GM23338 (cell line): ENCODE measurements at regions not wholly inside any gene's neighbourhood (a gene's known extent, or its start where the extent isn't known, plus 50 kb on each side); places are given as distances from the start of the nearest gene placed in this dataset.

Source experiments
- ATAC-seq: fragments of 200-7000 bp; cut with Tn5 transposase; 3 replicates; pipeline ENCODE4 v1.9.1; 2020
- DNase-seq: peaks from one replicate; pipeline ENCODE4 v3.0.0-alpha.2; 2015; ENCODE audit warnings: low spot score
- H2AFZ ChIP-seq: fragments of 200-600 bp; sonication (generic); 2 replicates; pipeline ENCODE4 v1.8.0; 2016; ENCODE audit warnings: antibody characterized with exemption, mild to moderate bottlenecking, moderate library complexity
- H3F3A ChIP-seq: fragments of 200-600 bp; sonication (generic); replicated peaks from 2 replicates; pipeline ENCODE4 v1.8.0; 2017; ENCODE audit warnings: antibody characterized with exemption, mixed run types, low read depth
- H3K27ac ChIP-seq: fragments of 200-600 bp; sonication (generic); 2 replicates; pipeline ENCODE4 v1.6.1; 2016; ENCODE audit warnings: low read depth
- H3K27me3 ChIP-seq: fragments of 200-600 bp; sonication (generic); 2 replicates; pipeline ENCODE4 v1.8.0; 2016; ENCODE audit warnings: mild to moderate bottlenecking, mixed run types, moderate library complexity; ENCODE audit not compliant: insufficient read depth
- H3K36me3 ChIP-seq: fragments of 200-600 bp; sonication (generic); 2 replicates; pipeline ENCODE4 v1.8.0; 2016; ENCODE audit warnings: mild to moderate bottlenecking; ENCODE audit not compliant: insufficient read depth
- H3K4me1 ChIP-seq: fragments of 200-600 bp; sonication (generic); 2 replicates; pipeline ENCODE4 v1.8.0; 2016; ENCODE audit warnings: mild to moderate bottlenecking, moderate library complexity; ENCODE audit not compliant: insufficient read depth
- H3K4me2 ChIP-seq: fragments of 200-600 bp; sonication (generic); 2 replicates; pipeline ENCODE4 v1.7.1; 2017; ENCODE audit warnings: mixed run types
- H3K4me3 ChIP-seq: fragments of 200-600 bp; sonication (generic); 2 replicates; pipeline ENCODE4 v1.6.1; 2016; ENCODE audit warnings: mixed run types
- H3K79me2 ChIP-seq: fragments of 200-600 bp; sonication (generic); replicated peaks from 2 replicates; pipeline ENCODE4 v1.8.0; 2017; ENCODE audit warnings: mild to moderate bottlenecking; ENCODE audit not compliant: insufficient read depth
- H3K9me2 ChIP-seq: fragments of 200-600 bp; sonication (generic); 2 replicates; pipeline ENCODE4 v1.8.0; 2017; ENCODE audit not compliant: insufficient read depth
- H4K20me1 ChIP-seq: fragments of 200-600 bp; sonication (generic); replicated peaks from 2 replicates; pipeline ENCODE4 v1.8.0; 2017; ENCODE audit warnings: mild to moderate bottlenecking; ENCODE audit not compliant: insufficient read depth
- H3K27ac Mint-ChIP-seq: 2 replicates; pipeline ENCODE4 v1.8.0; 2020; ENCODE audit warnings: inconsistent platforms, mild to moderate bottlenecking, moderate library complexity, mixed read lengths
- H3K27me3 Mint-ChIP-seq: 3 replicates; pipeline ENCODE4 v1.8.0; 2022; ENCODE audit warnings: low read depth, mild to moderate bottlenecking, moderate library complexity, mixed read lengths, inconsistent platforms; ENCODE audit not compliant: insufficient read depth, poor library complexity
- H3K36me3 Mint-ChIP-seq: 3 replicates; pipeline ENCODE4 v1.8.0; 2021; ENCODE audit warnings: low read depth, mild to moderate bottlenecking, inconsistent platforms, moderate library complexity, mixed read lengths
- H3K4me1 Mint-ChIP-seq: 3 replicates; pipeline ENCODE4 v1.8.0; 2020; ENCODE audit warnings: mild to moderate bottlenecking, inconsistent platforms, mixed read lengths
- H3K4me3 Mint-ChIP-seq: 3 replicates; pipeline ENCODE4 v1.8.0; 2021; ENCODE audit warnings: moderate library complexity, mild to moderate bottlenecking, inconsistent platforms, mixed read lengths
- H3K9me3 Mint-ChIP-seq: 3 replicates; pipeline ENCODE4 v1.8.0; 2020; ENCODE audit warnings: moderate library complexity, mild to moderate bottlenecking, inconsistent platforms, mixed read lengths
- CREB1 ChIP-seq: fragments of 250-450 bp; sonication (Bioruptor Pico); IDR thresholded peaks from 2 replicates; pipeline ENCODE4 v1.5.0; 2020; ENCODE audit warnings: low read depth, mild to moderate bottlenecking, moderate library complexity
- CTCF ChIP-seq, 2 experiments: fragments of 200-600 bp in 1 of 2; sonication (generic) in 1 of 2; conservative IDR thresholded peaks; 2 replicates each; pipeline versions ENCODE4 v1.5.1 to v1.6.1; 2016 to 2017; ENCODE audit warnings: antibody characterized with exemption in 2 of 2, low read depth in 2 of 2, mild to moderate bottlenecking in 2 of 2, moderate library complexity in 1 of 2
- EZH2 ChIP-seq: fragments of 200-600 bp; sonication (generic); IDR thresholded peaks from one replicate; pipeline ENCODE4 v1.8.0; 2017; ENCODE audit warnings: antibody characterized with exemption, mild to moderate bottlenecking, low read depth; ENCODE audit not compliant: unreplicated experiment
- EZH2phosphoT487 ChIP-seq: fragments of 200-600 bp; sonication (generic); IDR thresholded peaks from one replicate; pipeline ENCODE4 v1.8.1; 2018; ENCODE audit warnings: antibody characterized with exemption; ENCODE audit not compliant: unreplicated experiment
- JUNB ChIP-seq: IDR thresholded peaks from one replicate; pipeline ENCODE4 v1.6.1; 2016; ENCODE audit warnings: antibody characterized with exemption; ENCODE audit not compliant: unreplicated experiment
- NANOG ChIP-seq: IDR thresholded peaks from 2 replicates; pipeline ENCODE4 v1.6.1; 2016; ENCODE audit warnings: antibody characterized with exemption, borderline replicate concordance
- POLR2AphosphoS5 ChIP-seq: IDR thresholded peaks from 2 replicates; pipeline ENCODE4 v1.6.1; 2016; ENCODE audit warnings: antibody characterized with exemption, low read depth
- REST ChIP-seq: IDR thresholded peaks from one replicate; pipeline ENCODE4 v1.6.1; 2018; ENCODE audit warnings: antibody characterized with exemption; ENCODE audit not compliant: unreplicated experiment
- STAT1 ChIP-seq: IDR thresholded peaks from one replicate; pipeline ENCODE4 v1.6.1; 2016; ENCODE audit warnings: antibody characterized with exemption; ENCODE audit not compliant: unreplicated experiment
- ZNF114 ChIP-seq: fragments of 250-450 bp; sonication (Bioruptor Pico); IDR thresholded peaks from 2 replicates; pipeline ENCODE4 v1.5.0; 2020; ENCODE audit warnings: mild to moderate bottlenecking, moderate library complexity
- ZNF331 ChIP-seq: fragments of 250-450 bp; sonication (Bioruptor Pico); IDR thresholded peaks from 2 replicates; pipeline ENCODE4 v1.5.0; 2020; ENCODE audit warnings: low read depth, mild to moderate bottlenecking, moderate library complexity
- ZNF462 ChIP-seq: fragments of 250-450 bp; sonication (Bioruptor Pico); IDR thresholded peaks from 2 replicates; pipeline ENCODE4 v1.5.0; 2020; ENCODE audit warnings: mild to moderate bottlenecking, moderate library complexity
- TF ChIP-seq, protein P1 (sequence below): IDR thresholded peaks from 2 replicates; pipeline ENCODE4 v1.6.1; 2016; ENCODE audit warnings: antibody characterized with exemption

- Histone ChIP-seq H3K4me2 (no peak overlapping the region), H3K4me1 (no peaks in the 10 kb centered on the region), H4K20me1 (no peaks in the 10 kb centered on the region), H3K27me3 (no peaks in the 10 kb centered on the region), H3K36me3 (no peaks in the 10 kb centered on the region), H3K4me3 (no peak overlapping the region), H2AFZ (no peak overlapping the region), H3K27ac (no peak overlapping the region), H3F3A (no peaks in the 10 kb centered on the region), H3K9me2 (no peaks in the 10 kb centered on the region), H3K79me2 (no peaks in the 10 kb centered on the region)
- Mint-ChIP-seq H3K27me3 (no peaks in the 10 kb centered on the region), H3K36me3 (no peaks in the 10 kb centered on the region), H3K4me1 (no peaks in the 10 kb centered on the region), H3K9me3 (no peaks in the 10 kb centered on the region), H3K27ac (no peak overlapping the region), H3K4me3 (no peak overlapping the region)
- ATAC-seq (no peak), DNase-seq (no peak)
- no peak for TF ChIP-seq ZNF114
- no peak for TF ChIP-seq REST
- no peak for TF ChIP-seq POLR2AphosphoS5
- TF ChIP-seq CREB1 (CRISPR knock-in tag) = no peak
- no peak for TF ChIP-seq ZNF462 (CRISPR knock-in tag)
- no peak for TF ChIP-seq JUNB
- TF ChIP-seq, protein P1, sequence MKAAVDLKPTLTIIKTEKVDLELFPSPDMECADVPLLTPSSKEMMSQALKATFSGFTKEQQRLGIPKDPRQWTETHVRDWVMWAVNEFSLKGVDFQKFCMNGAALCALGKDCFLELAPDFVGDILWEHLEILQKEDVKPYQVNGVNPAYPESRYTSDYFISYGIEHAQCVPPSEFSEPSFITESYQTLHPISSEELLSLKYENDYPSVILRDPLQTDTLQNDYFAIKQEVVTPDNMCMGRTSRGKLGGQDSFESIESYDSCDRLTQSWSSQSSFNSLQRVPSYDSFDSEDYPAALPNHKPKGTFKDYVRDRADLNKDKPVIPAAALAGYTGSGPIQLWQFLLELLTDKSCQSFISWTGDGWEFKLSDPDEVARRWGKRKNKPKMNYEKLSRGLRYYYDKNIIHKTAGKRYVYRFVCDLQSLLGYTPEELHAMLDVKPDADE = no peak
- TF ChIP-seq EZH2 = no peak
- TF ChIP-seq STAT1 = no peak
- TF ChIP-seq ZNF331 = no peak
- no peak for TF ChIP-seq CTCF (conservative IDR thresholded peaks at IDR 0.05; ENCODE audit: low read depth in 2 of 2)
- TF ChIP-seq EZH2phosphoT487 = no peak
- TF ChIP-seq NANOG = no peak
Observed at GRCh38 chr17:54785643-54786268, 114.9 kb upstream of the TOM1L1 start.
